Right atrium auricular region (tissue), 2 donors: ENCODE measurements at regions not wholly inside any gene's neighbourhood (a gene's known extent, or its start where the extent isn't known, plus 50 kb on each side); places are given as distances from the start of the nearest gene placed in this dataset.
"Not testable (repeated sequence)": the region's sequence is repeated elsewhere in the genome, so short reads cannot be mapped to it uniquely, and the experiment has no call there.

ENCODE experiments used
- DNase-seq: peaks from one replicate; pipeline ENCODE4 v3.0.0-alpha.2; 2019; ENCODE audit warnings: low spot score
- H3K27ac ChIP-seq, 2 donors: fragments of 200-600 bp; sonication (generic); 1 replicate in 1 of 2; 2 replicates in 1 of 2; pipeline ENCODE4 v1.5.1; 2016 to 2019
- H3K27me3 ChIP-seq, 2 donors: fragments of 200-600 bp; sonication (generic); one replicate each; pipeline versions ENCODE4 v1.5.1 to v1.6.0; 2017 to 2019
- H3K36me3 ChIP-seq: fragments of 200-600 bp; sonication (generic); one replicate; pipeline ENCODE4 v1.5.1; 2016
- H3K4me1 ChIP-seq, 2 donors: fragments of 200-600 bp; sonication (generic); one replicate each; pipeline versions ENCODE4 v1.5.1 to v1.6.0; 2017 to 2019
- H3K4me3 ChIP-seq, 2 donors: fragments of 200-600 bp; sonication (generic); 1 replicate in 1 of 2; 2 replicates in 1 of 2; pipeline ENCODE4 v1.5.1; 2017 to 2019; ENCODE audit warnings: mild to moderate bottlenecking in 1 of 2, moderate library complexity in 1 of 2
- H3K9me3 ChIP-seq, 2 donors: fragments of 200-600 bp; sonication (generic); one replicate each; pipeline ENCODE4 v1.5.1; 2019
- TF ChIP-seq, protein P1 (sequence below), 2 donors: fragments of 200-600 bp; sonication (generic); IDR thresholded peaks; one replicate each; pipeline ENCODE4 v1.5.1; 2019; ENCODE audit warnings: antibody characterized with exemption in 2 of 2

DNA sequence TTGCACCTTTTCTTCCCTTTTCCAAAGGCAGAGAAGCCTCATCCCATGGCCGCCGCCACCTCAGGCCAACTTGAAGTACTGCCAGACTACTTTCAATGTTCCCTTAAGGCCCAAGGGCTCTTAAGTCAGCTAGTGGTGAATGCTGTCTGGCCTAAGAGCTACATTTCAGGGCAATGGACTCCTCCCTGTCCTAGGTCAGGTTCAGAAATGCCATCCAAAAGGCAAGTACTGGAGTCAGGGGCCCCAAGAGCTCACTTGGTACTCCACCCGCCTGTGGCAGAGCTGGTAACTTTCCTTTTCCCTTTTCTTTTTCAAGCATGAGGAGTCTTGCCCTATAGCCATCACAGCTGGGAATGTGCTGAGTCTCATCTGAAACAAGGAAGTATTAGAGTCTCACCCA, 327.1 kb downstream of the NAP1L3 start:
- Histone ChIP-seq H3K27ac (no peak overlapping the region), H3K4me3 (no peak overlapping the region), H3K27me3 (no peaks in the 10 kb centered on the region), H3K4me1 (no peaks in the 10 kb centered on the region), H3K36me3 (no peaks in the 10 kb centered on the region), H3K9me3 (peaks cover 0 to 4% of the 10 kb centered on the region in 2 donors)
- DNase-seq = no peak
- TF ChIP-seq, protein P1, sequence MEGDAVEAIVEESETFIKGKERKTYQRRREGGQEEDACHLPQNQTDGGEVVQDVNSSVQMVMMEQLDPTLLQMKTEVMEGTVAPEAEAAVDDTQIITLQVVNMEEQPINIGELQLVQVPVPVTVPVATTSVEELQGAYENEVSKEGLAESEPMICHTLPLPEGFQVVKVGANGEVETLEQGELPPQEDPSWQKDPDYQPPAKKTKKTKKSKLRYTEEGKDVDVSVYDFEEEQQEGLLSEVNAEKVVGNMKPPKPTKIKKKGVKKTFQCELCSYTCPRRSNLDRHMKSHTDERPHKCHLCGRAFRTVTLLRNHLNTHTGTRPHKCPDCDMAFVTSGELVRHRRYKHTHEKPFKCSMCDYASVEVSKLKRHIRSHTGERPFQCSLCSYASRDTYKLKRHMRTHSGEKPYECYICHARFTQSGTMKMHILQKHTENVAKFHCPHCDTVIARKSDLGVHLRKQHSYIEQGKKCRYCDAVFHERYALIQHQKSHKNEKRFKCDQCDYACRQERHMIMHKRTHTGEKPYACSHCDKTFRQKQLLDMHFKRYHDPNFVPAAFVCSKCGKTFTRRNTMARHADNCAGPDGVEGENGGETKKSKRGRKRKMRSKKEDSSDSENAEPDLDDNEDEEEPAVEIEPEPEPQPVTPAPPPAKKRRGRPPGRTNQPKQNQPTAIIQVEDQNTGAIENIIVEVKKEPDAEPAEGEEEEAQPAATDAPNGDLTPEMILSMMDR (IDR thresholded peaks at IDR 0.05) = no peak

- not testable (repeated sequence) for H3K9me3 ChIP-seq, H3K27ac ChIP-seq, H3K27me3 ChIP-seq, H3K4me1 ChIP-seq, DNase-seq, H3K4me3 ChIP-seq, H3K36me3 ChIP-seq
Observed at GRCh38 chrX:93344287-93344686, 329.1 kb downstream of the NAP1L3 start.

DNA sequence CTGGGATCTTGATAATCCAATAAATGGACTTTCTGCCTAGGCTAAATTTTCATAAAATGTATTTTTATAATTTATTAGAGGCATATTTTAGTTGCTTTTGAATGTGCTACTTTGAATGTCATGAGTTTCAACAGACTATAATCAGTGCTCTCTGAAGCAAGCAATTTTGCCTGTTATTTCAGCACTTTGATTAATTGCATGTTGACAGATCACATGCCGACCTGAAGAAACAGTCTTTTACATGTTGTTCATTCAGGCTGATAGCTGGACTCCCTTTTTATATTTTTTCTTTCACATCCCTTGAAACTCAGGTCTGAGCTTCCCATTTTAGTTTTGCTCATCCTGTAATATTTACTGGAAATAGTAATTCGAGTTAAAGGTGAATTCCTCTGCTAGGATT, 341.0 kb downstream of the NAP1L3 start:
- TF ChIP-seq, protein P1 (IDR thresholded peaks at IDR 0.05) = no peak
- Histone ChIP-seq H3K27ac (no peak overlapping the region), H3K27me3 (no peaks in the 10 kb centered on the region), H3K4me1 (no peaks in the 10 kb centered on the region), H3K4me3 (no peak overlapping the region), H3K36me3 (no peaks in the 10 kb centered on the region), H3K9me3 (no peaks in the 10 kb centered on the region)
- DNase-seq = no peak

DNA sequence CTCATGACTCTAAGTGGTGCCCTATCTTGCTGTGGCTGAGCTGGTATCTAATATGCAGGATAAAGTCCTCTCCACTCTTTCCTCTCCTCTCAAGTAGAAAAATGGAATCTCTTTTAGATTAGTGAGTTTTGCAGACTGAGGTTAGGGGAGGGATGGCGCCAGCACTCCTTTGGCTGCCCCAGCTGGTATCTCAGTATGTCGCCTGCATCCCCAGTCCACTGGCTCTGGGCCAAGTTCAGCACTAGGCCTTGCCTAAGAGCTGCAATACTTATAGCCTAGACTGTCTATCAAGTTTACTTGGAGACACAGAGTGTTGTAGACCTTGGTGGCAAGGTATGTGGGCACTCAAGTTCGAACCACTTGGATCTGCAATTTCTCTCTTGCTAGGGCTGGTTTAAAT, 351.3 kb downstream of the NAP1L3 start:
- no peaks in the 10 kb centered on the region for H3K36me3 ChIP-seq
- H3K4me3 ChIP-seq = no peak overlapping the region
- DNase-seq = no peak
- no peaks in the 10 kb centered on the region for H3K4me1 ChIP-seq
- no peaks in the 10 kb centered on the region for H3K27me3 ChIP-seq
- TF ChIP-seq, protein P1 (IDR thresholded peaks at IDR 0.05) = no peak
- H3K9me3 ChIP-seq = no peaks in the 10 kb centered on the region
- no peak overlapping the region for H3K27ac ChIP-seq

GRCh38 chrX:93319609-93320008, 353.8 kb downstream of the NAP1L3 start:
- no peaks in the 10 kb centered on the region for H3K4me1 ChIP-seq
- no peak for DNase-seq

More at GRCh38 chrX:93319609-93320008, 353.8 kb downstream of the NAP1L3 start:
- Histone ChIP-seq H3K4me3 (no peak overlapping the region), H3K27ac (no peak overlapping the region), H3K27me3 (no peaks in the 10 kb centered on the region), H3K9me3 (peaks cover 0 to 9% of the 10 kb centered on the region in 2 donors), H3K36me3 (no peaks in the 10 kb centered on the region)
- TF ChIP-seq, protein P1 (IDR thresholded peaks at IDR 0.05) = no peak
